ENCODE measurements at regions not wholly inside any gene's neighbourhood (a gene's known extent, or its start where the extent isn't known, plus 50 kb on each side); places are given as distances from the start of the nearest gene placed in this dataset.

DNA sequence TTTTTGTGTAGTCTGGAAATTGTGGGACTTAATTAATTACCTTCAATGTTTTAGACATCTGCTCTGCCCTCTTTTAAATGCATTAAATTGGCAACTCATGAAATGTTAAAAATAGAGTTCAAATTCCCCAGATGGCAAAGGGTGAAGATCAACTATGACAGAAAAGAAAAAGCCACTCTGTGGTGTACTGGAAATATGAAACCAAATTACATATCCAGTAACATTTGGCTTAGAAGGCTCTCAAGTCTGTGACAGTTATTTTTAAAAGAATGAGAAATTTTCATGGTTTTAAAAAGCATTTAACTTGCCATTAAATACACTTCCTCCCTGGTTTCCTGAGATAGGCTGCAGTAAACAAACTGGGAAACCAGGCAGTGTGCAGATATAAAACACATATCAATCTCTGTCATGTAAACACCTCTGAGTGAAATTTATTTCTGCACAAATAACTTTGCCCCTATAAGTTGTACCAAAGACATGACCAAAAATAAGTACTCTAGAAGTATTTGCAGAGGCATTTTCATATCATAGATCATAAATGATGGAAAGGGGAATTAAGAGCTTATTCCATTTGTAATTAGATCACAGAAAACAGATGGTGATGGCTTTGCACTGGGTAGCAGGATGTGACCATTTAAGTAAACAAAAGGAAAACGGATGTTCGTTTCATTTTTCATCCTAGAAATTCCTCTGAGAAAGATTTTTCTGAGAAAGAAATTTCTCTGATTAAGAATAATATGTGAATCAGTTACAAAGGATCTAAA, 360.1 kb downstream of the SAMD5 start:
- DNase-seq: no peak

GRCh38 chr6:147869201-147869600, 360.7 kb downstream of the SAMD5 start:
- DNase-seq: no peak

GRCh38 chr6:147869869-147870268, 361.4 kb downstream of the SAMD5 start:
- DNase-seq: no peak

- no peak for DNase-seq
Observed at GRCh38 chr6:147870506-147871110, 362.1 kb downstream of the SAMD5 start.

GRCh38 chr6:147872002-147872401, 363.5 kb downstream of the SAMD5 start:
- DNase-seq: no peak

- DNase-seq: no peak
Observed at GRCh38 chr6:147873816-147874215, 365.3 kb downstream of the SAMD5 start.

- DNase-seq: no peak
Observed at GRCh38 chr6:147874322-147874721, 365.8 kb downstream of the SAMD5 start.

GRCh38 chr6:147879031-147879580, 370.6 kb downstream of the SAMD5 start:
- no peak for DNase-seq

GRCh38 chr6:147881432-147881831, 372.9 kb downstream of the SAMD5 start:
- no peak for DNase-seq

GRCh38 chr6:147888374-147888773, 379.9 kb downstream of the SAMD5 start:
- no peak for DNase-seq

GRCh38 chr6:147891671-147892070, 383.2 kb downstream of the SAMD5 start:
- no peak for DNase-seq

DNA sequence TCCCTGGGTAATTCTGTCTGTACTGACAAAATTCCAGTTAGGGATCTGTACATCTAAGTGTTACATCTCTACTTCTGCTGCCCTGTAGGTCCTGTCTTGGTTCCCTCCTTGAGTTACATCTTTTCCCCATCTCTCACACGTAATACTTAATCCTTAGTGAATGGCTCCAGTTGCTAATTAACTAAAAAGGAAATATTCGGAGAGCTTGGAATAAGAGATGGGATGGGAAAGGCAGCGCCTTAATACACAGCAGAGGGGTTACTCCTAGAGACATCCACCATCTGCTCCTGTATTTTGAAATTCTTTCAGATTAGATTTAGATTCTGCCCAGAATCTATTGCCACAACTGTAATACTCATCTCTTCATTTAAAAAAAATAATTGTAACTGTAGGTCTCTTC, 384.0 kb downstream of the SAMD5 start:
- DNase-seq: no peak

GRCh38 chr6:147895272-147895671, 386.8 kb downstream of the SAMD5 start:
- no peak for DNase-seq

GRCh38 chr6:147900247-147900830, 391.8 kb downstream of the SAMD5 start:
- no peak for DNase-seq

- DNase-seq: no peak
Observed at GRCh38 chr6:147903321-147903720, 394.8 kb downstream of the SAMD5 start.

DNA sequence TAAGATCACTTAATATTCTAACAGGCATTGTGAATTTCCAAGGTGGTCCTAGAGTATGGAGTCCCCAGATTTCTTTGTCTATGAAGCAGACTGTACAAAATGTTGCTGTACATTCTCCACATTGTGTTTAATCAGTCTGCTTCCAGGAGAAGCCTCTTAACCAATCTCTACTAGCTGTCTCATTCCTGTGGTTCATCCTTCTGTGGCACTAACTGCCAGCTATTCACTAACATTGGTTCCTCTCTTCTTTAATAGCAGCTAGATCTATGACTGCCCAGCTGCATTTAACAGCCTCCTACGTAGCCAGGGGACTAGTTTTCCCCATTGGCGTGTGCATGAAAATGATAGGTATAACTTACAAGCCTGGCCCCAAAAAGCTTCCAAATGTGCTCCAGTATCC, 395.4 kb downstream of the SAMD5 start:
- DNase-seq: no peak

DNA sequence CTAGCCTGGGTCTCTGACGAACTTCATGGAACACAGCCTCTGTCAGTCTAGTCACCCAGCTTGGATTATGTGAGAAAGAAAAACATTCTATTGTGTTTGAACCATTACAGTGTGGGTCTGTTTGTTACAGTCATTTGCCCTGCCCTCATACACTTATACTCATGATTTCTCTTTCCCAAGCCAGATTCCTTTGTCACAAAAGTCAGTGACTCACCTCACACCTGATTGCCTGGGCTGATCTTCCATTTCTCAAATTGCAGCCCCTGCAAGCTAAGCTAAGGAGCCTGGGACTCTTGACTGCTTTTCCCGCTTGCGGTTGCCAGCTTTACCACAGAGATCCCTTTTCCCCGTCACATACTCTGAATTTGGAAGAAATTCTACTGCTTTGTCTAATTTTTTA, 395.9 kb downstream of the SAMD5 start:
- DNase-seq: no peak

GRCh38 chr6:147905711-147906110, 397.2 kb downstream of the SAMD5 start:
- no peak for DNase-seq

GRCh38 chr6:147906361-147906760, 397.9 kb downstream of the SAMD5 start:
- DNase-seq: no peak

- no peak for DNase-seq
Observed at GRCh38 chr6:147909640-147910039, 401.1 kb downstream of the SAMD5 start.

DNA sequence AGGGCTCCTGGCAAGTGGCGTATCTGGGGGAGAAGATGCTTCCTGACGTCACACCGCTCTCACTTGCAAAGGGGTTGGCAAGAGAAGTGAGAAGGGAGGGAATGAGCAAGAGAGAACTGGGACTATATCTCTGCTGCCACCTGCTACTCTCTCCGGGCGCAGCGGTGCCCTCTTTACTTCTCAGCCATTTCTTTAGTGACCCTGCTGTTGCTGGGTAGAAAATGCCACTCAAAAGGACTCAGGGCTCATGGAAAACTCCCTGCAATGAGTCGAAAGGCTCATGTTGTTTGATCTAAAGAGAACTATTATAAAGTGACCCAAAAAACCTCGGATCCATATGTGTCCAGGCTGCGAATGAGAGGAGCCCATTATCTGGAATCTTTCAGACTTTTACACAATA, 401.8 kb downstream of the SAMD5 start:
- DNase-seq: no peak

DNA sequence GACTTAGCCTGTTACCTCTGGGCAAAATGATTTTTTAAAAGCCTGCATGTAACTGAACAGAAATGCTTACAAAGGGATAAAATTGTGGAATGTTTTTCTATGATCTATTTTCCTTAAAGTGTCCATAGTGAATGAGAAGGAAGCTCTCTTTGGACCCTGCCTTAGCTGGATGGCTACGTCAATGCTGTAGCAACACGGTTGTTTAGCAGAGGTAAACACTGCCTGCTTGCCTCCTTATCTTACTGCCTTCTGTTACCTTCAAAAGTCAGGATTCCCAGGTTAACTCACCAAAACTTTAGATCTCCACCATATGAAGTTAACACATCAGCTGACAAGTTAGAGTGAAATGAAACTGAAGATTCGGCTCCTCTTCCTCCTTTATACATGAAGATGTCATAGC, 402.6 kb downstream of the SAMD5 start:
- no peak for DNase-seq

DNA sequence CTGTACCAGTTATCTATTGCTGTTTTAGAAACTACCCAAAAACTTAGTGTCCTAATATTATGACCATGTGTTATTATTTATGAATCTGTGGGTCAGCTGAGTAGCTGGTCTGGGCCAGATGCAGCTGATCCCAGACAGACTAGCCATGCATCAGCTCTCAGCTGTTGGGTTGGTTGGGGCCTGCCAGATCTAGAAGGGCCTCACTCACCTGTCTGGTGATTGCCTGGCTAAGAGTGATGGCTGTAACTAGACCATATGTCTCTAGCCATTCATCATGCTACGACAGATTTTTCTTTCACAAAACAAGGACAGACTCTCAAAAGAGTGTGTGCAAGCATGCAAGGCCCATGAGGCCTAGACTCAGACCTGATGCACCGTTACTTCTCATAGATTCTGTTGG, 403.2 kb downstream of the SAMD5 start:
- DNase-seq: no peak

GRCh38 chr6:147922799-147923198, 414.3 kb downstream of the SAMD5 start:
- no peak for DNase-seq

Measured in suppressor macrophage (primary cell).